Stimulated activated memory B cell treated with anti-CD40 and anti-IgM and Interleukin-4, amounts not matched to agents 10 μg/mL and 1 μg/mL and 100 μg/mL, for 72 hours (primary cell): ENCODE measurements at regions not wholly inside any gene's neighbourhood (a gene's known extent, or its start where the extent isn't known, plus 50 kb on each side); places are given as distances from the start of the nearest gene placed in this dataset.
"Not testable (repeated sequence)": the region's sequence is repeated elsewhere in the genome, so short reads cannot be mapped to it uniquely, and the experiment has no call there.

ENCODE experiments used
- ATAC-seq: fragments of 150-1000 bp; cut with Tn5 transposase; 2 replicates; pipeline ENCODE4 v1.10.0; 2021
- H3K27ac Mint-ChIP-seq: one replicate; pipeline ENCODE4 v1.8.0; 2022; ENCODE audit warnings: mild to moderate bottlenecking, mixed read lengths
- H3K27me3 Mint-ChIP-seq: one replicate; pipeline ENCODE4 v1.8.0; 2022; ENCODE audit warnings: mixed read lengths
- H3K36me3 Mint-ChIP-seq: one replicate; pipeline ENCODE4 v1.8.0; 2022; ENCODE audit warnings: mixed read lengths
- H3K4me1 Mint-ChIP-seq: one replicate; pipeline ENCODE4 v1.8.0; 2022; ENCODE audit warnings: mixed read lengths
- H3K4me3 Mint-ChIP-seq: one replicate; pipeline ENCODE4 v1.8.0; 2022; ENCODE audit warnings: mild to moderate bottlenecking, moderate library complexity, mixed read lengths
- H3K9me3 Mint-ChIP-seq: one replicate; pipeline ENCODE4 v1.8.0; 2022; ENCODE audit warnings: mixed read lengths

DNA sequence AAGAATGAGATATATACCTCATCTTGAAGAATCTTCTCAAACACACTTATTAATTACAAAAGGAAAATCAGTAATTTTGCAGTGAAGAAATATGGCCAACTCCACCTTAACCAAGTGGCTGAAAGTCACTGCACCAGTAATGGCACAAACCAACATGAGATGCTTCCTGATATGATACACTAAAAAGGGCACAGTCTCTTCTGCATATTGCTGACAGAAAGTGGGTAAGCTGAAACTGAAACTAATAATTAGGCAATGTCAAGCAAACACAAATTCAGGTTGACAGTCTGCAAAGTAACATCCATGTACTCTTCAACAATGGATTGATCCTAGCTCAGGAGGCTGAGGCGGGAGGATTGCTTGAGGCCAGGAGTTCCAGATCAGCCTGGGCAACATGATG lies 56.1 kb downstream of the ZNF22 start:
- not testable (repeated sequence) for H3K4me3 Mint-ChIP-seq, H3K4me1 Mint-ChIP-seq, H3K27ac Mint-ChIP-seq, H3K9me3 Mint-ChIP-seq, ATAC-seq, H3K36me3 Mint-ChIP-seq
- peaks cover 33% of the 10 kb centered on the region for H3K27me3 Mint-ChIP-seq

DNA sequence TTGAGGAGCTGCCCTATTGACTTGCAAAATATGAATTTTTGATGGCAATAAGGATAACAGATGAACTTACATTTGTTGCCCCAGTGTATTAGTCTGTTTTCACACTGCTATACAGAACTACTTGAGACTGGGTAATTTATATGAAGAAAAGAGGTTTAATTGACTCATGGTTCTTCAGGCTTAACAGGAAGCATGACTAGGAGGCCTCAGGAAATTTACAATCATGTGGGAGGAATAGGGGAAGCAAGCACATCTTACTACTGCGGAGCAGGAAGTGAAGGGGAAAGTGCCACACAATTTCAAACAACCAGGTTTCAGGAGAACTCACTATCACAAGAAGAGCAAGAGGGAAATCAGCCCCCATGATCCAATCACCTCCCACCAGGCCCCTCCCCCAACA lies 57.9 kb downstream of the ZNF22 start:
- no peaks in the 10 kb centered on the region for H3K4me1 Mint-ChIP-seq
- no peaks in the 10 kb centered on the region for H3K9me3 Mint-ChIP-seq
- H3K36me3 Mint-ChIP-seq: no peaks in the 10 kb centered on the region
- ATAC-seq: no peak
- no peak overlapping the region for H3K27ac Mint-ChIP-seq
- no peak overlapping the region for H3K4me3 Mint-ChIP-seq
- peaks cover 28% of the 10 kb centered on the region for H3K27me3 Mint-ChIP-seq

DNA sequence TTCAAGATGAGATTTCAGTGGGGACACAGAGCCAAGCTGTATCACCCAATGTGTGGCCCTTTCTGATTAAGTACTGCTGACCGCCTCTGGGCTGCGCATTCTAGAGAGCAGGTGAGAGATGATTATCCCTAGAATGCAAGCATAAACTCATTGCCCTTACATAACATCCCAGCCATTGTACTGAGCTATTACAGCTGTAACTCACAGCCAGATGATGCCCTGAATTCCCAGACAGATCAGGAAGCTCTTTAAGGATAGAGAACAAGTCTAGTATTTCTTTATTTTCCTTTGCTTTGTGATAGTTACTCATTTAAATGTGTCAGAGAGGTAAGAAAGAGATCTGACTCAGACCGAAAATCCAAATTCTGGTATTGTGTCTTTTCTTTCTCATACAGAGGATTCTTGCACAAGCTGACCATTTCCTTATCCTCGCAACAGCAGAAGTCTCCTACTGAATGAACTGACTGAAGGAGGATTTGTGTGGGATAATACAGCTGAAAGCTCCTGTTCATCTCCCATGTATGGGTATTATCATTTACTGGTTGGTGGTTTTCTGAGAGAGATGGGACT lies 58.4 kb downstream of the ZNF22 start:
- Mint-ChIP-seq H3K4me1 (no peaks in the 10 kb centered on the region), H3K27me3 (peaks cover 31% of the 10 kb centered on the region), H3K27ac (no peak overlapping the region), H3K36me3 (no peaks in the 10 kb centered on the region), H3K9me3 (no peaks in the 10 kb centered on the region), H3K4me3 (no peak overlapping the region)
- no peak for ATAC-seq

DNA sequence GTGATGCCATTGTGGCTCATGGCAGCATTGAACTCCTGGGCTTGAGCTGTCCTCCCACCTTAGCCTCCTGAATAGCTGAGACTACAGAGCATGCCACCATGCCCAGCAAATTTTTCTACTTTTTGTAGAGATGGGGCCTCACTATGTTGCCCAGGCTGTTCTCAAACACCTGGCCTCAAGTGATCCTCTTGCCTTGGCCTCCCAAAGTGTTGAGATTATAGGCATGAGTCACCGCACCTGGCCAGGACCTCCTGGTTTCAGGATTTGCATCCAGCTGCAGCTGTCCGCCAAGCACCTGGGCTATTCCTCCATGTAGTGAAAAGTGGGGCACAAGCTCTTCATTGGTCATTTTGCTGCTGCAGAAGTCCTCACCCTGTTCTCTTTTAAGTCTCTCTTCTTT lies 58.9 kb downstream of the ZNF22 start:
- Mint-ChIP-seq H3K27ac (no peak overlapping the region), H3K4me3 (no peak overlapping the region), H3K4me1 (no peaks in the 10 kb centered on the region), H3K27me3 (peaks cover 34% of the 10 kb centered on the region), H3K9me3 (no peaks in the 10 kb centered on the region), H3K36me3 (no peaks in the 10 kb centered on the region)
- ATAC-seq: no peak

DNA sequence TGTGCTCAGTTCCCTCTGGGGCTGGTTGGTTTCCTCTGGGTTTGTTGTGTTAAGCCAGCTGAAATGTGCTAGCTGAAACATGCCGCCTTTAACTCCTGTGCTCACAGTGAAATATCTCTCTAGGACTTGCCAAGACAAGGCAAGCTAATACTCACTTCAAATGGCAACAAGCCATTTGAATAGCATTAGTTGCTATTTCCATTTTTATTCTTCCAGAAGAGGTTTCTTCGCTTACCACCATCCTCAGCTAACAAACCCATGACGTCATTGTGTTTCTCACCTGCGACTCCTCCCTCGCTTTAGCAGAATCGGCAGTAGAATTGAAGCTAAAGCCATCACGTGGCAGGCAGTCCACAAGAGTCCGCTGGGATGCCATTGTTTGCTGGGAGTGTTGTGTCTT lies 61.3 kb downstream of the ZNF22 start:
- Mint-ChIP-seq H3K9me3 (no peaks in the 10 kb centered on the region), H3K4me1 (no peaks in the 10 kb centered on the region), H3K36me3 (no peaks in the 10 kb centered on the region), H3K27ac (no peak overlapping the region), H3K27me3 (peaks cover 19% of the 10 kb centered on the region), H3K4me3 (no peak overlapping the region)
- ATAC-seq: no peak

DNA sequence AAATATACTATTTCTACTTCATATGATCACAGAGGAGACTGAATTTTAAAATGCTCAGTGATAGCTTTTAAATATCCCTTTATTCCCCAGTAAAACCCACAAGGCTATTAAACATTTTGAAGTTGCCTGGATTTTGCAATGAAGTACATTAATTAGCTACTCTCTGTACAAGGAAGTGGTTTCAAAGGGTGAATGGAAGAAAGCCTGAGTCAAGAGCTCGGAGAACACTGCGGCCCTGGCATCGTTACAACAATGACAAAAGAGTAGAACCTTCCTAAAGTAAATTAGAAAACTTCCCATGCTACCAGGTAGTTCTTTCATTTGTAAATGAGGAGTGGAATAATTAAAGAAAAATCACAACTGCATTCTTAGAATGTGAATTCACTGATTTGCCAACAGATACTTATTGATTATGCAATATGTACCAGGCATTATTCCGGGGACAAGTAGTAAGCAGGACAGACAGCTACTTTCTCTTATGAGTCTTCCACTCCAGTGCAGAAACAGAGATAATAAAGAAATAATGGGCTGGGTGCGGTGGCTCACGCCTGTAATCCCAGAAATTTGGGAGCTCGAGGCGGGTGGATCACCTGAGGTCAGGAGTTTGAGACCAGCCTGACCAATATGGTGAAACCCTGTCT lies 63.0 kb downstream of the ZNF22 start:
- Mint-ChIP-seq H3K4me1 (no peaks in the 10 kb centered on the region), H3K36me3 (no peaks in the 10 kb centered on the region), H3K27me3 (peaks cover 19% of the 10 kb centered on the region), H3K27ac (no peak overlapping the region), H3K4me3 (no peak overlapping the region), H3K9me3 (no peaks in the 10 kb centered on the region)
- no peak for ATAC-seq

DNA sequence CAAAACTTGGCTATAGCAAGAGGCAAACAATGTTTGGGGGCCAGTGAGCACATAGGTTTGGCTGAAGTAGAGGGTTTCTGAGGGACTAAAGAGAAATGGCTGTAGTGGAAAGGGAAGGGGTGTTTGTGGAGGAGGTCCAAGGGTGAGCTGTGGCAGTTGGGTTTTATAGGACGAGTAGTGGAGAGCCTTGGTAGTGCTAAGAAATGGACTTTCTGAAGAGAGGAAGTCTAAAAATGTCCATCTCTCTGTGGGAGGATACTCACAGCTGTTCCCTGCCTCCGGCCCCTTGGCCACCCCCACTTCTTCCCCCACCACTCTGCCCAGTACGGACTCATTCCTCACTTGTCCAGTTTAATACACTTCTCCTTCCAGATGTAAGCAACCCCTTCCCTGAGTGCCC lies 64.3 kb downstream of the ZNF22 start:
- H3K4me1 Mint-ChIP-seq: no peaks in the 10 kb centered on the region
- H3K4me3 Mint-ChIP-seq: no peak overlapping the region
- H3K36me3 Mint-ChIP-seq: no peaks in the 10 kb centered on the region
- H3K9me3 Mint-ChIP-seq: no peaks in the 10 kb centered on the region
- no peak overlapping the region for H3K27ac Mint-ChIP-seq
- peaks cover 14% of the 10 kb centered on the region for H3K27me3 Mint-ChIP-seq
- ATAC-seq: no peak

DNA sequence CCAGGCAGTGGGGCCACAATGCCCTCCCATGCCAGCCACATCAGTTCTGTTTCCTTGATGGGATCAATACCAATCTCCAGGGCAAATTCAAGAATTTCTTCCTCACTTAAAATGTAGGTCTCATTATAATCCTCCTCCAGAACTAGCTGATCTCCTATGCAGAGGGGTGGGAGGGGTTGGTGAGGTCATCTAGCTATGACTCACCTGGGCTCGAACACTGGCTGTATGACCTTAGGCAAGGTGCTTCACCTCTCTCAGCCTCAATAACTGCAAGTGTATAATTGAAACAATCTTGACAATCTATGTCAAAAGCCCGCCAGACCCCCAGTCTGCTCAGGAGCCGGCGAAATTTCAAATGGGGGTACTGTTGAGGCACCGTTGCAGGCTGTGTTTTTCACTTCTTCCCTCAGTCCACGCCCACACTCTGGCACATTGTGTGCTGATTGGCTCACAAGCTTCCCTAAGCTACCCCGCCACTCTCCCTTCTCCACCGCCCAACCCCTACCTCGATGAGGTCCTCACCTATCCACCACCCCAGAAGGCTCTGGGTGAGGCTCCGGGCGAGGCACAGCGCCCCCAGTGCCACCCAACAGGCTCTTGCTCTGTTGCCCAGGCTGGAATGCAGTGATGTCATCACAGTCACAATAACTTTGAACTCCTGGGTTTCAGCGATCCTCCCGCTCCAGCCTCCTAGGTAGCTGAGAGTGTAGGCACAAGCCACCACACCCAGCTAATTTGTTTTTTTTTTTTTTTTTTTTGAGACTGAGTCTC lies 70.5 kb downstream of the ZNF22 start:
- Mint-ChIP-seq H3K27ac (no peak overlapping the region), H3K9me3 (peaks cover 8% of the 10 kb centered on the region), H3K27me3 (peaks cover 21% of the 10 kb centered on the region), H3K36me3 (no peaks in the 10 kb centered on the region), H3K4me1 (no peaks in the 10 kb centered on the region), H3K4me3 (no peak overlapping the region)
- no peak for ATAC-seq

DNA sequence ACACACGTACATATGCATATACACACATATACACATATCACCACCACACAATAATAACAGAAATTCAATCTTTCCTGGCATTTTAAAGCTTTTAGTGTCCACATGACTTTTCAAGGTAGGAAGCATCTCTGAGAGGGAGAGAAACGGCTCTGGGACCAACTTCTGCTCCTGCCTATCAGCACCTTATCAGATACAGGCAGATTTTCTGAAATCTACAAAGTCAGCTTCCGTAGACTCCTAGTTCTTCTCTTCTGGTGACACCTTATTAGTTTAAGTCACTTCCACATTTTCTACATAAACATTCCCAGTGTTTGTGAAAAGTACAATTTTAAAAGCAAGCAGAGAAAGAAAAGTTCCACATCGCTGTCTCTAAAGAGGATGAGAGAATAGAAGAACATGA lies 74.5 kb downstream of the ZNF22 start:
- no peak overlapping the region for H3K4me3 Mint-ChIP-seq
- H3K4me1 Mint-ChIP-seq: no peaks in the 10 kb centered on the region
- H3K27me3 Mint-ChIP-seq: peaks cover 40% of the 10 kb centered on the region
- H3K36me3 Mint-ChIP-seq: no peaks in the 10 kb centered on the region
- no peak for ATAC-seq
- H3K9me3 Mint-ChIP-seq: peaks cover 8% of the 10 kb centered on the region
- no peak overlapping the region for H3K27ac Mint-ChIP-seq

DNA sequence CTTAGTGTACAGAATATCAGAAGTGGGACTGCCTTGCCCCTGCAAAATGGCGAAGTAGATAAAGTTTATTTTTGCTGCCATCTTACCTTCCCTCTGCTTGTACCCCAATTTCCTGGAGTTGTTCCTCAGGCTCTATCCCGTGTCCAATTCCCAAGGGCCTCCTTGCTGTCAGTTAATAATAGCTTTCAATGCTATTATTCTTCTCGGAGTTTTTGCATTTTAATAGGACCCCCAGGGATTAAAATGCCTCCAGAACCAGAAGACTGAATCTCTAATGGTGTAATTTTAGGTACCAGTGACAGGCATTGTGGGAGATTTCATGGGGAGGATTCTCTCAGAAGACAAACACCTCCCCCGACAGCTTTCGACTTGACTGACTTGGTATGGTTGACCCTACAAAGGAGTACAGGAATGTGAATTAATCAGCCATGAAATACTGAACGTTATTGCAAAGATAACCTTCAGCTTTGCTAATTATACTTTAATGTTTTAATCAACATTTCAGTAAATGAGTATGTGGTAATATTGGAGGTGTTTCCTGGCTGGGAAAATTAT lies 75.2 kb downstream of the ZNF22 start:
- no peak overlapping the region for H3K27ac Mint-ChIP-seq
- ATAC-seq: no peak
- peaks cover 6% of the 10 kb centered on the region for H3K9me3 Mint-ChIP-seq

DNA sequence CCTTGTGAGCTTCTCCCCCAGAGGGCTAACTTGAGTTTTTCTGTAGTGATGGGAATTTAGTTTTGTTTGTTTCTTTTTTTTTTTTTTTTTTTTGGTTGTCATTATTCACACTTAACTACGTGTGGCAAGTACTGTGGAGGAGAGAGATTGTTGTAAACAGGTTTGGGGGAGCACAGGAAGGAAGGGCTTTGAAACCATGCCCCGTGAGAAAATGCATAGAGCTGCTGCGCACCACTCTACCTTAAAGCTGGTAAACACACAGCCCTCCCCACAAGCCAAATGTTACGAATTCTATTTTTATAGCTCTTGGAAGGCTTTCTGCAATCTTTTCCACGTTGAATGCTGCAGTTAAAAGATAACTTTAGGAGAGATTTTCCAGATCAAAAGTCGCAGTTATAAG lies 76.2 kb downstream of the ZNF22 start:
- H3K9me3 Mint-ChIP-seq: no peaks in the 10 kb centered on the region
- no peak overlapping the region for H3K4me3 Mint-ChIP-seq
- peaks cover 40% of the 10 kb centered on the region for H3K27me3 Mint-ChIP-seq
- H3K4me1 Mint-ChIP-seq: no peaks in the 10 kb centered on the region
- H3K27ac Mint-ChIP-seq: no peak overlapping the region
- ATAC-seq: no peak
- no peaks in the 10 kb centered on the region for H3K36me3 Mint-ChIP-seq

More for the DNA sequence above, 75.2 kb downstream of the ZNF22 start:
- H3K4me3 Mint-ChIP-seq: no peak overlapping the region
- no peaks in the 10 kb centered on the region for H3K4me1 Mint-ChIP-seq
- no peaks in the 10 kb centered on the region for H3K36me3 Mint-ChIP-seq
- H3K27me3 Mint-ChIP-seq: peaks cover 40% of the 10 kb centered on the region

DNA sequence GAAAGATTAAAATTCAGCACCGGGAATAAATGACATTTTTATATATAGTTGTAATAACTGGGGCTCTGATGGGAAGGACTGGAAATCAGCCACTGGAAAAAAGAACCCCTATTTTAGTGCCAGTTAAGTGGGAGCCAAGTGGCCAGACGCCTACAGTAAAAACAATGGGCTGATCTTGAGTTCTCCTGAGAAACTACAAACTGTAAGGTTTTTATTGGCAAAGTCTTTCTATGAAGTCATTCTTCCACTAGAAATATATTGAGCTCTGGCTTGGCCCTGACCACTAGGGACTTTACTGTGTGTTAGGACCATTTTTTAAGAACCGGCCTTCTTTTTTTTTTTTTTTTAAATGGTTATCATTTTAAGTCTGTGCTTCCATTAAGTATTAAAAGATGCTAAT lies 79.6 kb downstream of the ZNF22 start:
- Mint-ChIP-seq H3K9me3 (peaks cover 9% of the 10 kb centered on the region), H3K27me3 (peaks cover 45% of the 10 kb centered on the region), H3K4me1 (no peaks in the 10 kb centered on the region), H3K36me3 (no peaks in the 10 kb centered on the region), H3K4me3 (no peak overlapping the region), H3K27ac (no peak overlapping the region)
- ATAC-seq: no peak

DNA sequence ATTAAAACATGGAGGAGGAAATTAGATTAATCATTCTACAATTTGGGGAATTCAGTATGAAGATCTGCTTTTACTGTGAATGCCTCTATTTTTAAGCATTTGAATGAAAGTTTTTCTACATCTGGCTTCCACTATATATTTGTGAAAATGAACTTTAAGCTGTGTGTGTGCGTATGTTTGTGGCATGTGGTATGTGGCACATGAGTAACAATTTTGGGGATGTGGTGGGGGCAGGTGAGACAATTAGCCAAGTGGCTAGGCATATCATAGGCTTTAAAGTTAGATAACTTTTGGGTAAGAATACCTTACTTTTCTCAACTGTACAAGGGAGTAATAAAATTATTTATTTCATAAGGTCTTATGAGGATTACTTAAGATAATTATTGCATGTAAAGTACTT lies 81.5 kb downstream of the ZNF22 start:
- Mint-ChIP-seq H3K36me3 (no peaks in the 10 kb centered on the region), H3K27ac (no peak overlapping the region), H3K4me1 (no peaks in the 10 kb centered on the region), H3K9me3 (peaks cover 14% of the 10 kb centered on the region), H3K4me3 (no peak overlapping the region), H3K27me3 (peaks cover 28% of the 10 kb centered on the region)
- ATAC-seq: no peak

DNA sequence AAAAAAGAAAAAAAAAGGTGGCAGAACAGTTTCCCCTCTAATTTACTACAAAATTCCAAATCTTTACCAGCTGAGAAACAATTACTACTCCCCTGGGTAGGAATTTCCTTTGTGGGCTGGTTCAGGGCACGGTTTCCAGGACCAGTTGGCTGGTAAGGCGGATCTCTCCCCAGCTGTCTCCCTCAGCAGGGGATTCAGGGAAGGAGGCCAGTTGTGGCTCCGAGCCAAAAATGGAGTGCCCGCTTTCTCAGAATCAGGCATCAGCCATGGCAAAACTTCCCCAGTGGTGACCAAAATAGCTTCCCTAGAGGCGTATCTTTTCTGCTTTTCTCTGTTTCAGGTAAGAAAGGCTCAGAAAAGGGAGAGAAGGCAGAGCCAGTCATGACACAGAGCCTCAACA lies 91.2 kb downstream of the ZNF22 start:
- H3K4me1 Mint-ChIP-seq: no peaks in the 10 kb centered on the region
- H3K4me3 Mint-ChIP-seq: no peak overlapping the region
- no peaks in the 10 kb centered on the region for H3K9me3 Mint-ChIP-seq
- peaks cover 39% of the 10 kb centered on the region for H3K27me3 Mint-ChIP-seq
- ATAC-seq: no peak
- H3K36me3 Mint-ChIP-seq: no peaks in the 10 kb centered on the region
- H3K27ac Mint-ChIP-seq: no peak overlapping the region

DNA sequence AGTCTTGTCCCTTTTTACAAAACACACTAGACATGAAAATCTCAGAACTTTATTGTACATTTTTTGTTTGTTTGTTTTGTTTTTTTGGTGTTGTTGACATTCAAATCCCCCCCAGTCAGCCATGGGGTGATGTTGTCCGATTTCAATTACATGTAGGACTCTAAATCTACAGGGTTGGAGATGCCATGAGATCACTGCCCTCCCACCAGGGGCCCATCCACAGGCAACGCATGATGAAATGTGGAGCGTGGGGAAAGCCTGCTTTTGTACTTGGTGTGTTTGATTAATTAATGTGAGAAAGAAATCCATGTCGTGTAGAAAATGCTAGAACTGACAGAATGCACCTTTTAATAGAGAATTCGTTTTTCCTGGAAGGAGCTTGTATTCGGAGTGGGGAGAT lies 93.2 kb downstream of the ZNF22 start:
- Mint-ChIP-seq H3K36me3 (no peaks in the 10 kb centered on the region), H3K27ac (no peak overlapping the region), H3K27me3 (peaks cover 48% of the 10 kb centered on the region), H3K4me3 (no peak overlapping the region), H3K9me3 (peaks cover 2% of the 10 kb centered on the region), H3K4me1 (no peaks in the 10 kb centered on the region)
- ATAC-seq: no peak

DNA sequence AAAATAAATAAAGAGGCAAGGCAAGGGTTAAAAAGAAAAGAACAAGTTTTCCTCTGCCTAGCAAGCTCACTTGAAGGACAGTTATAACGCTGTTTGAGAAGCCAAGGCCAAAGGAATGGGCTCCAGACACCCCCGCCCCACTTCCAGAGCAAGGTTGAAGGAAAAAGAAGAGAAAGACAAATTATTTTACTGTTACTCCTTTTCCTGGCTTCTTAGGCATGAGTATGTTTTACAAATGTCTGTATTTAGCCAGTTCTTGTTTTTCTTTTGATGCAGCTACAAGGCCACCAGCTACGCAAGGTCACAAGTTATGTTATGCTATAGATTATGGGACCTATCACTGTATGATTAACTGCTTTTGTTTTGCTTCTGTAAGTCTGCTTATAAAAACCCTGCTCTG lies 94.6 kb downstream of the ZNF22 start:
- no peaks in the 10 kb centered on the region for H3K4me1 Mint-ChIP-seq

More for the DNA sequence above, 94.6 kb downstream of the ZNF22 start:
- Mint-ChIP-seq H3K27ac (no peak overlapping the region), H3K4me3 (no peak overlapping the region), H3K36me3 (no peaks in the 10 kb centered on the region), H3K9me3 (peaks cover 2% of the 10 kb centered on the region), H3K27me3 (peaks cover 37% of the 10 kb centered on the region)
- ATAC-seq: no peak
